HepG2 (cell line): ENCODE measurements at regions not wholly inside any gene's neighbourhood (a gene's known extent, or its start where the extent isn't known, plus 50 kb on each side); places are given as distances from the start of the nearest gene placed in this dataset.

Source experiments
- ATAC-seq: fragments of 200-7000 bp; cut with Tn5 transposase; 3 replicates; pipeline ENCODE4 v1.9.1; 2020; ENCODE audit warnings: mild to moderate bottlenecking, moderate library complexity
- BruUV-seq: library from RNA; stranded (reverse); fragments of 400-500 nt; replicated peaks from 2 replicates; lab custom pipeline; 2021; lab: Mats Ljungman, UMichigan
- CTCF ChIA-PET: fragments of 300-600 bp; formaldehyde crosslinking; extraction: SDS; loops from one replicate; lab custom pipeline; 2021; ENCODE audit warnings: low total read pairs, inconsistent platforms, low intra/inter-chr PET ratio; lab: Yijun Ruan, JAX
- POLR2A ChIA-PET: fragments of 350-600 bp; sonication (Branson Sonifier 250); formaldehyde crosslinking; loops from one replicate; lab custom pipeline; 2020; ENCODE audit warnings: antibody characterized with exemption, inconsistent platforms; lab: Yijun Ruan, JAX
- DNase-seq: peaks from one replicate; pipeline ENCODE4 v3.0.0-alpha.2; 2015; ENCODE audit warnings: low spot score
- FAIRE-seq: peaks from 3 replicates; lab custom pipeline; 2011; peaks lifted over from hg19 to GRCh38; lab: Jason Lieb, UNC
- H2AFZ ChIP-seq: one replicate; pipeline ENCODE4 v1.6.1; 2011; ENCODE audit warnings: low read length, inconsistent platforms
- H3K27ac ChIP-seq: fragments of 300-600 bp; 3 replicates; pipeline ENCODE4 v1.8.0; 2011; ENCODE audit warnings: mixed run types, mild to moderate bottlenecking, mixed read lengths, low read length, inconsistent platforms; ENCODE audit not compliant: insufficient read depth; ENCODE audit errors: extremely low read length
- H3K27me3 ChIP-seq, 2 experiments: fragments of 200-600 bp in 1 of 2; 2 replicates in 1 of 2; 3 replicates in 1 of 2; pipeline versions ENCODE4 v1.6.0 to v1.8.0; 2011; ENCODE audit warnings: low read length in 2 of 2, mild to moderate bottlenecking in 2 of 2, moderate library complexity in 2 of 2, inconsistent platforms in 1 of 2; ENCODE audit not compliant: insufficient read depth in 2 of 2, control insufficient read depth in 1 of 2
- H3K36me3 ChIP-seq, 2 experiments: fragments of 200-600 bp in 1 of 2; replicated peaks in 1 of 2; 2 replicates in 1 of 2; 3 replicates in 1 of 2; pipeline versions ENCODE4 v1.5.1 to v1.8.0; 2011; ENCODE audit warnings: low read length in 2 of 2, inconsistent platforms in 1 of 2; ENCODE audit not compliant: insufficient read depth in 2 of 2, control insufficient read depth in 1 of 2
- H3K4me1 ChIP-seq: 2 replicates; pipeline ENCODE4 v1.5.1; 2012; ENCODE audit warnings: low read length, inconsistent platforms; ENCODE audit not compliant: insufficient read depth
- H3K4me2 ChIP-seq: 2 replicates; pipeline ENCODE4 v1.6.0; 2011; ENCODE audit warnings: low read depth, low read length, inconsistent platforms
- H3K4me3 ChIP-seq, 3 experiments: fragments of 200-600 bp in 1 of 3; sonication (generic), shearing (Covaris generic) in 1 of 3; replicated peaks in 1 of 3; 2 replicates each; pipeline ENCODE4 v1.5.1; 2011 to 2016; ENCODE audit warnings: low read length in 3 of 3, inconsistent platforms in 2 of 3, low read depth in 2 of 3, mild to moderate bottlenecking in 2 of 3, control low read depth in 1 of 3, mixed read lengths in 1 of 3; ENCODE audit not compliant: insufficient read depth in 1 of 3
- H3K79me2 ChIP-seq: one replicate; pipeline ENCODE4 v1.6.1; 2011; ENCODE audit warnings: low read length, inconsistent platforms; ENCODE audit not compliant: insufficient read depth
- H3K9ac ChIP-seq: 2 replicates; pipeline ENCODE4 v1.6.0; 2011; ENCODE audit warnings: mild to moderate bottlenecking, low read depth, low read length, inconsistent platforms; ENCODE audit not compliant: insufficient read depth
- H3K9me3 ChIP-seq: 2 replicates; pipeline ENCODE4 v1.5.1; 2012; ENCODE audit warnings: mild to moderate bottlenecking, low read length
- H4K20me1 ChIP-seq: 2 replicates; pipeline ENCODE4 v1.6.0; 2011; ENCODE audit warnings: inconsistent platforms, mild to moderate bottlenecking, low read length, moderate library complexity; ENCODE audit not compliant: insufficient read depth
- FOXK1 ChIP-seq: sonication (generic); formaldehyde crosslinking; IDR thresholded peaks from 2 replicates; pipeline ENCODE4 v1.4.0; 2020; ENCODE audit warnings: low read depth, missing genetic modification reagents, borderline replicate concordance
- JUND ChIP-seq: sonication (generic); formaldehyde crosslinking; IDR thresholded peaks from 2 replicates; pipeline ENCODE4 v1.8.0; 2022; ENCODE audit warnings: mild to moderate bottlenecking, missing genetic modification reagents
- SNAPC2 ChIP-seq: sonication (generic); formaldehyde crosslinking; IDR thresholded peaks from 2 replicates; pipeline ENCODE4 v1.8.1; 2022; ENCODE audit warnings: mild to moderate bottlenecking, missing genetic modification reagents
- SSRP1 ChIP-seq: IDR thresholded peaks from 2 replicates; pipeline ENCODE4 v1.6.1; 2016; ENCODE audit warnings: control low read depth
- THYN1 ChIP-seq: sonication (generic); formaldehyde crosslinking; IDR thresholded peaks from 2 replicates; pipeline ENCODE4 v1.8.1; 2023; ENCODE audit warnings: low read depth, mild to moderate bottlenecking, moderate library complexity, missing genetic modification reagents, borderline replicate concordance
- ZBTB42 ChIP-seq: sonication (generic); formaldehyde crosslinking; IDR thresholded peaks from 2 replicates; pipeline ENCODE4 v1.5.0; 2020; ENCODE audit warnings: mild to moderate bottlenecking, missing genetic modification reagents
- ZNF672 ChIP-seq: sonication (generic); formaldehyde crosslinking; IDR thresholded peaks from 2 replicates; pipeline ENCODE4 v1.8.1; 2022; ENCODE audit warnings: missing genetic modification reagents
- WGBS: methylation state at CpG from one replicate; pipeline ENCODE4 v1.1.6; 2017; ENCODE audit warnings: low lambda C conversion rate; 5-methylcytosine and 5-hydroxymethylcytosine counted together
- in situ Hi-C: cut with HindIII; loops from 2 replicates; pipeline ENCODE4 v1.10.0; 2017; ENCODE audit warnings: low pct_unique_long_range_greater_than_20kb; ENCODE audit not compliant: extremely low pct_ligation_motif_present
- intact Hi-C: fragments of 100-400 bp; cut with micrococcal nuclease; formaldehyde crosslinking; loops from one replicate; pipeline ENCODE4 v1.10.0; 2022; ENCODE audit not compliant: unreplicated experiment
- TF ChIP-seq, protein P1 (sequence below): sonication (generic); formaldehyde crosslinking; IDR thresholded peaks from 2 replicates; pipeline ENCODE4 v1.4.0; 2020; ENCODE audit warnings: missing genetic modification reagents, borderline replicate concordance
- TF ChIP-seq, protein P2 (sequence below): sonication (generic); formaldehyde crosslinking; IDR thresholded peaks from 2 replicates; pipeline ENCODE4 v1.8.0; 2022; ENCODE audit warnings: missing genetic modification reagents, mild to moderate bottlenecking, inconsistent platforms, borderline replicate concordance
- TF ChIP-seq, protein P3 (sequence below): sonication (generic); formaldehyde crosslinking; IDR thresholded peaks from 2 replicates; pipeline ENCODE4 v1.4.0; 2020; ENCODE audit warnings: low read depth, mild to moderate bottlenecking, missing genetic modification reagents

GRCh38 chr2:2840681-2841300 is 509.7 kb upstream of the MYT1L start:
- no peak overlapping the region for H3K4me3 ChIP-seq
- H3K9me3 ChIP-seq = no peaks in the 10 kb centered on the region
- H3K27me3 ChIP-seq = peaks cover 4 to 30% of the 10 kb centered on the region in 2 experiments; a peak in 2 of 5 replicates
- ATAC-seq (no peak), DNase-seq (no peak), FAIRE-seq (no peak)
- H3K9ac ChIP-seq = no peak overlapping the region
- H3K4me1 ChIP-seq = no peaks in the 10 kb centered on the region
- CTCF ChIA-PET = no interaction called here
- H4K20me1 ChIP-seq = no peaks in the 10 kb centered on the region
- no peak overlapping the region for H3K4me2 ChIP-seq
- POLR2A ChIA-PET = no interaction called here
- no peak overlapping the region for H3K27ac ChIP-seq
- BruUV-seq = no TSS peak
- H3K36me3 ChIP-seq = no peaks in the 10 kb centered on the region
- in situ Hi-C loops = no loop called here
- 36% methylated on average over 17 of the region's 17 CpGs for WGBS
- intact Hi-C loops = no loop called here
- no peaks in the 10 kb centered on the region for H3K79me2 ChIP-seq
- TF ChIP-seq ZNF672 (CRISPR knock-in tag) (no peak), FOXK1 (CRISPR knock-in tag) (no peak)
- TF ChIP-seq, protein P1, sequence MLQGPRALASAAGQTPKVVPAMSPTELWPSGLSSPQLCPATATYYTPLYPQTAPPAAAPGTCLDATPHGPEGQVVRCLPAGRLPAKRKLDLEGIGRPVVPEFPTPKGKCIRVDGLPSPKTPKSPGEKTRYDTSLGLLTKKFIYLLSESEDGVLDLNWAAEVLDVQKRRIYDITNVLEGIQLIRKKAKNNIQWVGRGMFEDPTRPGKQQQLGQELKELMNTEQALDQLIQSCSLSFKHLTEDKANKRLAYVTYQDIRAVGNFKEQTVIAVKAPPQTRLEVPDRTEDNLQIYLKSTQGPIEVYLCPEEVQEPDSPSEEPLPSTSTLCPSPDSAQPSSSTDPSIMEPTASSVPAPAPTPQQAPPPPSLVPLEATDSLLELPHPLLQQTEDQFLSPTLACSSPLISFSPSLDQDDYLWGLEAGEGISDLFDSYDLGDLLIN (CRISPR knock-in tag) = no peak
- no peak overlapping the region for H2AFZ ChIP-seq

DNA sequence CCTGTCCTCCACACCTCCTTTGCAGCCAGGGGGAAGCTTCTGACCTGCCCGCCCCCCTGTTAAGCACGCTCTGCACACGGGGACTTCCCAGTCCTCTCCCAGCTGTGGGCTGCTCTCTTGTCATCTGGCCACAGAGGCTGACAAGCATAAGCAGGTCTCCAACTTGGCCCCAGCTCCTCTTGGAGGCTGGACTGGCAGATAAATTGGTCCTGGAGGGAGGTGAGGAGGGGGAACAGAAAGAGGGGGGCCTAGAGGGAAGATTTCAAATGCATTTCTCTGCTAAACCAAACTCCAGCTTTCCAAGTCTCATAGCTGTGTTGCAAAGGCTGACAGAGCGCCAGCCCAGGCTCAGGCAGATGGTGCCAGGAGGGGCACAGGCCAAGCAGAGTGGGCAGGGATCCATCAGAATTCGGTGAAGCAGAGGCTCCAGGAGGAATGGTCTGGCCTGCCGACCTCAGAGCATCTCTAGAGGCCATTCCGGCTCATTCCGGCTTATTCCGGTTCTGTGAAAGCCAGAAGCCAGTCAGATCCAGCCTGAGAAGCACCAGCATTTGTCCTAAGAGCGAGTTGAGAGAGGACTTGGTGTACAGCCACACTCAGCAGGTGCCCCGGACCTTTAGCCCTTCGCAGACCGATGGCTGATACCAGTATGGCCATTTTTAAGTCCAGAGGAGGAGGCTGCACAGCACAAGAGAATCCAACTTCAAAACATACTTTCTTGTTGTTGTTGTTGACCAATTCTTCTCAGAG is 508.9 kb upstream of the MYT1L start:
- Histone ChIP-seq H3K4me2 (no peak overlapping the region), H3K4me3 (no peak overlapping the region), H3K9ac (no peak overlapping the region), H3K36me3 (no peaks in the 10 kb centered on the region), H3K27me3 (peaks cover 2 to 30% of the 10 kb centered on the region in 2 experiments; a peak in 2 of 5 replicates), H3K9me3 (no peaks in the 10 kb centered on the region)
- FAIRE-seq = no peak
- POLR2A ChIA-PET = no interaction called here
- no TSS peak for BruUV-seq
- TF ChIP-seq SSRP1 (no peak), THYN1 (CRISPR knock-in tag) (no peak), JUND (no peak), ZBTB42 (CRISPR knock-in tag) (no peak), SNAPC2 (CRISPR knock-in tag) (no peak)
- TF ChIP-seq, protein P2, sequence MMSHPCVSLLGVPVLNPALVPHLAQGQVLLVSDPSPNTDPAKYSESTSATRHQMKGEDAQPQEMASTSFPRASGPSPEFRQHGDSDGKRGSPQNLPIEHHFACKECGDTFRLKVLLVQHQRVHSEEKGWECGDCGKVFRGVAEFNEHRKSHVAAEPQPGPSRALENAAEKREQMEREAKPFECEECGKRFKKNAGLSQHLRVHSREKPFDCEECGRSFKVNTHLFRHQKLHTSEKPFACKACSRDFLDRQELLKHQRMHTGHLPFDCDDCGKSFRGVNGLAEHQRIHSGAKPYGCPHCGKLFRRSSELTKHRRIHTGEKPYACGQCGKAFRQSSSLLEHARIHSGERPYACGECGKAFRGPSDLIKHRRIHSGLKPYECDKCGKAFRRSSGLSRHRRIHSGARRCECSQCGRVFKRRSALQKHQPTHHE (CRISPR knock-in tag) = no peak
- TF ChIP-seq, protein P3, sequence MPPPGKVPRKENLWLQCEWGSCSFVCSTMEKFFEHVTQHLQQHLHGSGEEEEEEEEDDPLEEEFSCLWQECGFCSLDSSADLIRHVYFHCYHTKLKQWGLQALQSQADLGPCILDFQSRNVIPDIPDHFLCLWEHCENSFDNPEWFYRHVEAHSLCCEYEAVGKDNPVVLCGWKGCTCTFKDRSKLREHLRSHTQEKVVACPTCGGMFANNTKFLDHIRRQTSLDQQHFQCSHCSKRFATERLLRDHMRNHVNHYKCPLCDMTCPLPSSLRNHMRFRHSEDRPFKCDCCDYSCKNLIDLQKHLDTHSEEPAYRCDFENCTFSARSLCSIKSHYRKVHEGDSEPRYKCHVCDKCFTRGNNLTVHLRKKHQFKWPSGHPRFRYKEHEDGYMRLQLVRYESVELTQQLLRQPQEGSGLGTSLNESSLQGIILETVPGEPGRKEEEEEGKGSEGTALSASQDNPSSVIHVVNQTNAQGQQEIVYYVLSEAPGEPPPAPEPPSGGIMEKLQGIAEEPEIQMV (CRISPR knock-in tag) = no peak
- TF ChIP-seq, all 625 proteins: peak for 0
- CTCF ChIA-PET = no interaction called here
- H2AFZ ChIP-seq = no peak overlapping the region
- DNase-seq = no peak
- H4K20me1 ChIP-seq = no peaks in the 10 kb centered on the region
- in situ Hi-C loops (no loop called here), intact Hi-C loops (no loop called here)
- WGBS = 18% methylated on average over 12 of the region's 13 CpGs
- no peaks in the 10 kb centered on the region for H3K79me2 ChIP-seq
- ATAC-seq = no peak
- H3K4me1 ChIP-seq = no peaks in the 10 kb centered on the region
- no peak overlapping the region for H3K27ac ChIP-seq
